HCT116 (cell line): ENCODE measurements at regions not wholly inside any gene's neighbourhood (a gene's known extent, or its start where the extent isn't known, plus 50 kb on each side); places are given as distances from the start of the nearest gene placed in this dataset.

Source experiments
- ATAC-seq: fragments of 200-7000 bp; cut with Tn5 transposase; 2 replicates; pipeline ENCODE4 v1.9.1; 2020; ENCODE audit warnings: mild to moderate bottlenecking, moderate library complexity
- BruUV-seq: library from RNA; stranded (reverse); fragments of 400-500 nt; replicated peaks from 2 replicates; lab custom pipeline; 2021; lab: Mats Ljungman, UMichigan
- CTCF ChIA-PET: fragments of 300-600 bp; sonication (Branson Sonifier 250); formaldehyde crosslinking; loops from one replicate; lab custom pipeline; 2021; ENCODE audit warnings: antibody characterized with exemption; lab: Charles Lee
- POLR2A ChIA-PET: fragments of 300-600, 350-600 bp; sonication (Branson Sonifier 250); formaldehyde crosslinking; loops from one replicate; lab custom pipeline; 2021; ENCODE audit warnings: antibody characterized with exemption; lab: Charles Lee
- RAD21 ChIA-PET, 2 experiments: fragments of 300-600 bp; sonication (Branson Sonifier 250); formaldehyde crosslinking; loops; one replicate each; lab custom pipeline; 2023; ENCODE audit warnings: low total read pairs in 2 of 2; ENCODE audit not compliant: uncharacterized antibody in 2 of 2, unreplicated experiment in 2 of 2, low non-redundant PET in 1 of 2; lab: Charles Lee
- DNase-seq: peaks from one replicate; pipeline ENCODE4 v3.0.0-alpha.2; 2010; ENCODE audit warnings: low read depth, low spot score
- H2AFZ ChIP-seq: fragments of 200-600 bp; shearing (Covaris generic), sonication (generic); 2 replicates; pipeline ENCODE4 v1.6.1; 2017; ENCODE audit warnings: low read depth, mixed run types, mixed read lengths, antibody characterized with exemption, low read length; ENCODE audit not compliant: poor library complexity, severe bottlenecking
- H3K27ac ChIP-seq: 2 replicates; pipeline ENCODE4 v1.5.1; 2012; ENCODE audit warnings: low read depth, low read length
- H3K27me3 ChIP-seq: fragments of 200-600 bp; sonication (generic); 2 replicates; pipeline ENCODE4 v1.6.1; 2016; ENCODE audit warnings: mixed run types, low read length, mixed read lengths; ENCODE audit not compliant: insufficient read depth
- H3K36me3 ChIP-seq, 2 experiments: fragments of 200-500 bp in 1 of 2; fragments of 200-600 bp in 1 of 2; sonication (Bioruptor generic) in 1 of 2; sonication (generic) in 1 of 2; 2 replicates each; pipeline versions ENCODE4 v1.5.1 to v1.6.1; 2014 to 2016; ENCODE audit warnings: low read length in 2 of 2, inconsistent platforms in 1 of 2, mixed read lengths in 1 of 2, mixed run types in 1 of 2; ENCODE audit not compliant: insufficient read depth in 2 of 2, control insufficient read depth in 1 of 2
- H3K4me1 ChIP-seq, 2 experiments: fragments of 200-600 bp in 1 of 2; sonication (generic) in 1 of 2; 2 replicates each; pipeline versions ENCODE4 v1.5.1 to v1.6.1; 2012 to 2017; ENCODE audit warnings: low read length in 2 of 2, inconsistent platforms in 1 of 2, mild to moderate bottlenecking in 1 of 2, mixed read lengths in 1 of 2, mixed run types in 1 of 2, moderate library complexity in 1 of 2; ENCODE audit not compliant: insufficient read depth in 2 of 2, control insufficient read depth in 1 of 2
- H3K4me2 ChIP-seq: fragments of 200-600 bp; sonication (generic); 2 replicates; pipeline ENCODE4 v1.6.1; 2017; ENCODE audit warnings: mixed run types, low read length, mixed read lengths
- H3K4me3 ChIP-seq, 2 experiments: fragments of 200-600 bp in 1 of 2; sonication (generic) in 1 of 2; replicated peaks in 1 of 2; 2 replicates each; pipeline ENCODE4 v1.5.1; 2011 to 2016; ENCODE audit warnings: low read length in 2 of 2, control low read depth in 1 of 2, low read depth in 1 of 2, mild to moderate bottlenecking in 1 of 2, mixed read lengths in 1 of 2, mixed run types in 1 of 2
- H3K79me2 ChIP-seq: fragments of 200-600 bp; sonication (generic); 2 replicates; pipeline ENCODE4 v1.6.1; 2017; ENCODE audit warnings: mild to moderate bottlenecking, mixed run types, low read length, moderate library complexity, mixed read lengths; ENCODE audit not compliant: insufficient read depth
- H3K9ac ChIP-seq: fragments of 200-600 bp; sonication (generic); 2 replicates; pipeline ENCODE4 v1.6.1; 2016; ENCODE audit warnings: low read length, mixed read lengths
- H3K9me2 ChIP-seq: fragments of 200-600 bp; sonication (generic), shearing (Covaris generic); 2 replicates; pipeline ENCODE4 v1.6.1; 2017; ENCODE audit warnings: mixed run types, mild to moderate bottlenecking, moderate library complexity; ENCODE audit not compliant: insufficient read depth
- H3K9me3 ChIP-seq, 2 experiments: fragments of 200-500 bp in 1 of 2; fragments of 200-600 bp in 1 of 2; sonication (Bioruptor generic) in 1 of 2; sonication (generic) in 1 of 2; 2 replicates each; pipeline ENCODE4 v1.6.1; 2014 to 2017; ENCODE audit warnings: low read length in 2 of 2, mixed read lengths in 2 of 2, inconsistent platforms in 1 of 2, low read depth in 1 of 2, mild to moderate bottlenecking in 1 of 2, mixed run types in 1 of 2, moderate library complexity in 1 of 2; ENCODE audit not compliant: control insufficient read depth in 1 of 2, insufficient read depth in 1 of 2
- H4K20me1 ChIP-seq: fragments of 200-600 bp; sonication (generic), shearing (Covaris generic); 2 replicates; pipeline ENCODE4 v1.6.1; 2017; ENCODE audit warnings: mixed run types, mild to moderate bottlenecking, moderate library complexity; ENCODE audit not compliant: insufficient read depth
- CBX3 ChIP-seq: IDR thresholded peaks from 2 replicates; pipeline ENCODE4 v1.6.1; 2012; ENCODE audit warnings: low read depth
- CEBPB ChIP-seq: IDR thresholded peaks from 2 replicates; pipeline ENCODE4 v1.6.1; 2012; ENCODE audit warnings: low read depth
- EGR1 ChIP-seq: IDR thresholded peaks from 2 replicates; pipeline ENCODE4 v1.6.1; 2012; ENCODE audit warnings: low read depth
- ELF1 ChIP-seq: IDR thresholded peaks from 2 replicates; pipeline ENCODE4 v1.6.1; 2012; ENCODE audit warnings: low read depth, borderline replicate concordance
- EZH2 ChIP-seq: fragments of 200-600 bp; sonication (generic); IDR thresholded peaks from 2 replicates; pipeline ENCODE4 v1.6.1; 2017; ENCODE audit warnings: antibody characterized with exemption, mixed run types
- EZH2phosphoT487 ChIP-seq: fragments of 200-600 bp; IDR thresholded peaks from 2 replicates; pipeline ENCODE4 v1.6.1; 2018; ENCODE audit warnings: antibody characterized with exemption, borderline replicate concordance
- FOSL1 ChIP-seq: IDR thresholded peaks from 2 replicates; pipeline ENCODE4 v1.6.1; 2012; ENCODE audit warnings: low read depth
- JUND ChIP-seq: IDR thresholded peaks from 2 replicates; pipeline ENCODE4 v1.6.1; 2012
- POLR2A ChIP-seq: IDR thresholded peaks from 2 replicates; pipeline ENCODE4 v1.7.0; 2011; ENCODE audit warnings: borderline replicate concordance; ENCODE audit not compliant: insufficient read depth, insufficient read length; ENCODE audit errors: extremely low read depth
- SP1 ChIP-seq: IDR thresholded peaks from 2 replicates; pipeline ENCODE4 v1.6.1; 2012; ENCODE audit warnings: low read depth
- YY1 ChIP-seq: IDR thresholded peaks from 2 replicates; pipeline ENCODE4 v1.6.1; 2011; ENCODE audit warnings: low read length, low read depth, moderate library complexity, mild to moderate bottlenecking; ENCODE audit not compliant: insufficient replicate concordance; ENCODE audit errors: extremely low read depth
- ZNF274 ChIP-seq: fragments of 200-500 bp; sonication (Bioruptor generic); IDR thresholded peaks from 2 replicates; pipeline ENCODE4 v1.6.1; 2014; ENCODE audit warnings: mild to moderate bottlenecking, low read depth, low read length, inconsistent platforms
- intact Hi-C: fragments of 100-400 bp; cut with micrococcal nuclease; formaldehyde crosslinking; loops from 2 replicates; pipeline ENCODE4 v1.10.0; 2022
- TF ChIP-seq, protein P1 (sequence below): IDR thresholded peaks from 2 replicates; pipeline ENCODE4 v1.6.1; 2012
- TF ChIP-seq, protein P2 (sequence below): IDR thresholded peaks from 2 replicates; pipeline ENCODE4 v1.6.1; 2012
- TF ChIP-seq, protein P3 (sequence below): IDR thresholded peaks from 2 replicates; pipeline ENCODE4 v1.6.1; 2012; ENCODE audit warnings: low read depth

DNA sequence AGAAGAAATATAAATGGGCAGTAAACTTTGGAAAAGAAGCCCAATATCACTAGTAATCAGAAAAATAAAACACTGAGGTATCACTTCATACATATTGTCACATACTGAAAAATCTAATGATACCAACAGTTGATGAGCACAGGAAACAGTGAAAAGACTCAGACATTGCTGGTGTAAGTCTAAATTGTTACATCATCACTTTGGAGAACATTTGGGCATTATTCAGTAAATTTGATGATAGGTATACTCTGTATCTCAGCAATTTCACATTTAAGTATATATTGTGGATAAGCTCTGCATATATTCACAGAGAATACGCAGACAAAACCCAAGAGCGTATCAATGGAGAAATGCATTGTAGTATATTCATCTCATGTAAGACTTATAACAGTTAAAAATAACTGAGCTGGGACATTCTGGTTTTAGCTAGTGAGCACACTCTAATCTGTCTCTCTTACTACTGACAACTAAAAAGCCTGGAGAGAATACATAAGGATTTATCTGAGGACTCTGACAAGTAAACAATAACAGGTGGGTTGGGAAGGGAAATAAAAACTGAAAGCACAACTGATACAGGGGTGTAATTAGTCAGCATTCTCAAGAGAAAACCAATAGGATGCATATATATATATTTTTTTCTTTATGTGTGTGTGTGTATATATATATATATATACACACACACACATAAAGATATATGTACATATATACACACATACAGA lies 212.7 kb upstream of the JUN start:
- CTCF ChIA-PET = no interaction called here
- no peak overlapping the region for H3K9ac ChIP-seq
- no peaks in the 10 kb centered on the region for H3K27me3 ChIP-seq
- no TSS peak for BruUV-seq
- H3K27ac ChIP-seq = no peak overlapping the region
- intact Hi-C loops = no loop called here
- POLR2A ChIA-PET = no interaction called here
- no peaks in the 10 kb centered on the region for H3K79me2 ChIP-seq
- no peaks in the 10 kb centered on the region for H3K9me2 ChIP-seq
- H3K36me3 ChIP-seq = no peaks in the 10 kb centered on the region
- no peak overlapping the region for H2AFZ ChIP-seq
- DNase-seq = no peak
- no peaks in the 10 kb centered on the region for H3K4me1 ChIP-seq
- no peak overlapping the region for H3K4me3 ChIP-seq
- TF ChIP-seq ZNF274 (no peak), EZH2phosphoT487 (no peak), CBX3 (no peak)
- TF ChIP-seq, protein P1, sequence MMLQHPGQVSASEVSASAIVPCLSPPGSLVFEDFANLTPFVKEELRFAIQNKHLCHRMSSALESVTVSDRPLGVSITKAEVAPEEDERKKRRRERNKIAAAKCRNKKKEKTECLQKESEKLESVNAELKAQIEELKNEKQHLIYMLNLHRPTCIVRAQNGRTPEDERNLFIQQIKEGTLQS = no peak
- TF ChIP-seq, all 23 proteins: peak for 0
- H3K4me2 ChIP-seq = no peak overlapping the region
- no peaks in the 10 kb centered on the region for H4K20me1 ChIP-seq
- no peak for ATAC-seq
- RAD21 ChIA-PET = no interaction called here
- no peaks in the 10 kb centered on the region for H3K9me3 ChIP-seq

DNA sequence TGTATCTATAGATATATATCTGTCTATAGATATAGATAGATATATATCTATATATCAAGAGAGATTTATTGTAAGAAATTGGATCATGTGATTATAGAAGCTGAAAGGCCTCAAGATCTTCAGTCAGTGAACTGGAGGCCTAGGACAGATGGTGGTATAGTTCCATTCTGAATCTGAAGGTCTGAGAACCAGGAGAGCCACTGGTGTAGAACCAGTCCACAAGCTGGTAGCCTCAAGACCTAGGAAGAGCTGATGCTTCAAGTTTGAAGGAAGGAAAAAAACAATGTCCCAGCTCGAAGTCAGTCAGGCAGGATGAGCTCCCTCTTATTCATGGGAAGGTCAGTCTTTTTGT lies 213.2 kb upstream of the JUN start:
- Histone ChIP-seq H3K27ac (no peak overlapping the region), H3K9me3 (no peaks in the 10 kb centered on the region), H4K20me1 (no peaks in the 10 kb centered on the region), H3K4me1 (no peaks in the 10 kb centered on the region), H3K4me2 (no peak overlapping the region), H3K79me2 (no peaks in the 10 kb centered on the region), H2AFZ (no peak overlapping the region), H3K27me3 (no peaks in the 10 kb centered on the region), H3K4me3 (no peak overlapping the region), H3K36me3 (no peaks in the 10 kb centered on the region), H3K9ac (no peak overlapping the region), H3K9me2 (no peaks in the 10 kb centered on the region)
- BruUV-seq = no TSS peak
- ChIA-PET RAD21 (no interaction called here), CTCF (no interaction called here), POLR2A (no interaction called here)
- ATAC-seq = no peak
- intact Hi-C loops = no loop called here
- DNase-seq = no peak
- TF ChIP-seq JUND (no peak), YY1 (no peak), CEBPB (no peak), CBX3 (no peak), POLR2A (no peak), EZH2 (no peak), FOSL1 (no peak), ELF1 (no peak), EZH2phosphoT487 (no peak), SP1 (no peak), EGR1 (no peak)
- TF ChIP-seq, protein P2, sequence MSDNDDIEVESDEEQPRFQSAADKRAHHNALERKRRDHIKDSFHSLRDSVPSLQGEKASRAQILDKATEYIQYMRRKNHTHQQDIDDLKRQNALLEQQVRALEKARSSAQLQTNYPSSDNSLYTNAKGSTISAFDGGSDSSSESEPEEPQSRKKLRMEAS = no peak
- TF ChIP-seq, protein P3, sequence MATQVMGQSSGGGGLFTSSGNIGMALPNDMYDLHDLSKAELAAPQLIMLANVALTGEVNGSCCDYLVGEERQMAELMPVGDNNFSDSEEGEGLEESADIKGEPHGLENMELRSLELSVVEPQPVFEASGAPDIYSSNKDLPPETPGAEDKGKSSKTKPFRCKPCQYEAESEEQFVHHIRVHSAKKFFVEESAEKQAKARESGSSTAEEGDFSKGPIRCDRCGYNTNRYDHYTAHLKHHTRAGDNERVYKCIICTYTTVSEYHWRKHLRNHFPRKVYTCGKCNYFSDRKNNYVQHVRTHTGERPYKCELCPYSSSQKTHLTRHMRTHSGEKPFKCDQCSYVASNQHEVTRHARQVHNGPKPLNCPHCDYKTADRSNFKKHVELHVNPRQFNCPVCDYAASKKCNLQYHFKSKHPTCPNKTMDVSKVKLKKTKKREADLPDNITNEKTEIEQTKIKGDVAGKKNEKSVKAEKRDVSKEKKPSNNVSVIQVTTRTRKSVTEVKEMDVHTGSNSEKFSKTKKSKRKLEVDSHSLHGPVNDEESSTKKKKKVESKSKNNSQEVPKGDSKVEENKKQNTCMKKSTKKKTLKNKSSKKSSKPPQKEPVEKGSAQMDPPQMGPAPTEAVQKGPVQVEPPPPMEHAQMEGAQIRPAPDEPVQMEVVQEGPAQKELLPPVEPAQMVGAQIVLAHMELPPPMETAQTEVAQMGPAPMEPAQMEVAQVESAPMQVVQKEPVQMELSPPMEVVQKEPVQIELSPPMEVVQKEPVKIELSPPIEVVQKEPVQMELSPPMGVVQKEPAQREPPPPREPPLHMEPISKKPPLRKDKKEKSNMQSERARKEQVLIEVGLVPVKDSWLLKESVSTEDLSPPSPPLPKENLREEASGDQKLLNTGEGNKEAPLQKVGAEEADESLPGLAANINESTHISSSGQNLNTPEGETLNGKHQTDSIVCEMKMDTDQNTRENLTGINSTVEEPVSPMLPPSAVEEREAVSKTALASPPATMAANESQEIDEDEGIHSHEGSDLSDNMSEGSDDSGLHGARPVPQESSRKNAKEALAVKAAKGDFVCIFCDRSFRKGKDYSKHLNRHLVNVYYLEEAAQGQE = no peak
- TF ChIP-seq, protein P1 = no peak
